Dedifferentiated amniotic fluid mesenchymal stem cell (primary cell): ENCODE measurements at regions not wholly inside any gene's neighbourhood (a gene's known extent, or its start where the extent isn't known, plus 50 kb on each side); places are given as distances from the start of the nearest gene placed in this dataset.

ENCODE experiments used
- DNase-seq: peaks from one replicate; pipeline ENCODE4 v3.0.0-alpha.2; 2016; ENCODE audit errors: extremely low spot score

DNA sequence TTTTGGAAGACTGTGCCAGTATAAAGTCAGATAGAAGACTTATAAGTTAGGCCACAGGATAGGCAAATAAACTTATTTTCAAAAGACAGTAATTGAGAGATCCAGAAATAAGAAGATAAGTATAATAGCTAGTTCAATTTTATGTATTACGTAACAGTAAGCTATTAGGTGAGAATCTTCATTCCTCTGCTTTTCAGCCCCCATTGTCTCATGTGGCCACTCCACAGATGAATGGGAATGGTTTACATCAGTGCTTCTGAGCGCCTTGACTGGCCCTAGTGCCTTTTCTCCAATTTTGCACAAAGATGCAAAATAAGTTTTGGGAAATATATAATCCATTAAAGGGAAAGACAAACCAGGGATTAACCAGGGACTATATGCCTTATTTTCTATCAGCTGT, 550.5 kb downstream of the MMUT start:
- no peak for DNase-seq

DNA sequence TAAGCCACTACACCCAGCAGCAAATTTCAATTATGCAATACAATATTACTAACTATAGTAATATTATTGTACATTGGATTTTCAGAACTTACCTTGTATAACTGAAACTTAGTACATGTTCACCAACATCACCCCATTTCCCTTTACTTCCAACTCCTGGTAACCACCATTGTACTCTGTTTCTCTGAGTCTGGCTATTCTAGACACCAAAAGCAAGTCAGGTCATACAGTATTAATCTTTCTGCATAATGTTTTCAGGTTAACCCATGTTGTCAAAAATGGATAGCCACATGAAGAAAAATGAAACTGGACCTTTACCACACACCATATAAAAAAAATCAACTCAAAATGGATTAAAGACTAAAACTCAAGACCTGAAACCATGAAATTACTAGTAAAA, 558.2 kb downstream of the MMUT start:
- DNase-seq: no peak

DNA sequence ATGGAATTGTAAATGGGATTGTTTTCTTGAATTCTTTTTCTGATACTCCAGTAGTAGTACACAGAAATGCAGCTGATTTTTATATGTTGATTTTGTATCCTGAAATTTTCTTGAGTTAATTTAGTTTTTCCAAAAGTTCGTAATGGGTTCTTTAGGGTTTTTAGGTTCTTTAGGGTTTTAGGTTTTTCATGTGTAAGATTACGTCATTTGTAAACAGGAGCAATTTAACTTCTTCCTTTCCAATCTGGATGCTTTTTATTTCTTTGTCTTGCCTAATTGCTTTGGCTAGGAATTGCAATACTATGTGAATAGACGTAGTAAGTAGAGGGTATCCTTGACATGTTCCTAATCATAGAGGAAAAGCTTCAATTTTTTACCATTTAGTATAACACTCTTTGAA, 568.6 kb downstream of the MMUT start:
- no peak for DNase-seq

DNA sequence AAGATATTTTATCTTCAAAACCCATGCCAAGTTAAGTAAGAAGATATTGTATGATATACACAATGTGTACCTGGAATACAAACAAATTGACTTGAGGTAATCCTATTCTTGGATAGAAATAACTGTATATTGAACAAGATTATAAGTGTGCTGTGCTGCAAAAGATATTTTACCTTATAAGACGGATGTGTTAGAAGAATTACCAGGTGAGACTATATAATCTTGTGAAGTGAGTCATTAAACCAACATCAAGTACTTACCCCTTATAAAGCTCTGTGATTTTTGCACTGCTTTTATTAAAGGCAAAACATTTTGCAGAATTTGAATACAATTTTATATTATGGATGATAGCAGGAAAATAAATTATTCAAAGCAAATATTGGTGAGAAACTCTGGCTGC, 570.0 kb downstream of the MMUT start:
- DNase-seq: no peak

DNA sequence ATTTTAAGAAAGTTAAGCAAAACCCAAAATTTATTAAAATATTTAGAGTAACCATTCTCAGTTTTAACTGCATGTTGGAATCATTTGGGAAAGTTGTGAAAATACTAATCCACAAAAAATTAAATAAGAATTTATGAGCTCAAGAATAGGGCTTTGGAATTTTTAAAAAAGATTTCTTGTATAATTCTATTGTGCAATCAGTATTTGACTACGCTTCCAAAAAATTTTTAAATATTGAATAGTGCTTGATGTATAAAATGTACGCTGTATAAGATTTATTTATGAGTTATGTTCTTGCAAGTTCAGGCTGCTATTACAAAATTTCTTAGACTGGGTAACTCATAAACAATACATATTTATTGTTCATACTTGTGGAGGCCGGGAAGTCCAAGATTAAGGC, 571.7 kb downstream of the MMUT start:
- DNase-seq: no peak

DNA sequence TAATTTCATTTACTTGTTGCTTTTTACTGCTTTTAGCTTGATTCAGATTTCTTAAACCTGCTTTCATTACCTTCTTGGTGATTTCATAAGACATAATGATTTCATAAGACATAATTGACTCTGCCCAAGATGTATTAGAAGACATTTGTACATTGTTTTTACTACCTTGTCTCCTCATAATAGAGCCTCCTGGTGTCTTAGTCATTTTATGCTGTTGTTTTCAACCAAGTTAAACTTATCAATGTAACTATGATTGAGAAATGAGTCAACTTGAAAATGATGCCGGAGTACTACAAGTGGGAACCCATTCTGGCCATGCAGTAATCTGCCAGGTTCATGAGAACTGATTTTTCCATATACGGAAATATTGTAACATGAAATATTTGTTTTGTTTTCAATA, 573.6 kb downstream of the MMUT start:
- DNase-seq: no peak

DNA sequence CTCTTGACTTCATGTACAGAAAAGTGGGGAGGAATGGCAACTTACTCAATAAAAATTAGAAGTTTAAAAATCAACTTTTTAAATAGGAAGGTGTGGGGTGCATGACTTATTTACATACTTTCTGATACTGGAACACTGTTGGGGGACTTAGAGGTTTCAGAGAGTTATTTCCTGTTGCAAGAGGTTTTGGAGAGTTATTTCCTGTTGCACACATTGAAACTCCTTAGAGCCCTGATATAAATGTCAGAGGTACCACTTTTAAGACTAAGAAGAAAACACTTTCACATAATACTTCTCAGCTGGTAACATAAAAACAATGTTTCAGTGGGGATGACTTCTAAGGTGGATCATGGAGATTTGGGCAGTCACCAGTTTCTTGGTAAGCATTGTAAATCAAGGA, 579.9 kb downstream of the MMUT start:
- DNase-seq: no peak

DNA sequence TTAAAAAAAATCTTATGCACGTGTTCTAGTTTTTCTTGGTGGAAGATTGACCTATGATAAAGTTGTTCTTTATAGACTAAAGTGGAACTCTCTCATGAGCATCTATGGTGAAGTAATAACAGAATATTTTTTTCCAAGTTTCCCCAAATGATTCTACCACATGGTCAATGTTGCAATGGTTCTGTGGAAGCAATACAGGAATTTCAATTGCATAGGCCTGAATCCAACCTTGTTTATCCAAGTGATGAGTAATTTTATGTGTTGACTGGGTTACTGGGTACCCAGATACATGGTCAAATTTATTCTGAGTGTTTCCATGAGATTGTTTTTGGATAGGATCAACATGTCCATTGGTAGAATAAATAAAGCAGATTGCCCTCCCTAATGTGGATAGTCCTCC, 581.5 kb downstream of the MMUT start:
- DNase-seq: no peak

DNA sequence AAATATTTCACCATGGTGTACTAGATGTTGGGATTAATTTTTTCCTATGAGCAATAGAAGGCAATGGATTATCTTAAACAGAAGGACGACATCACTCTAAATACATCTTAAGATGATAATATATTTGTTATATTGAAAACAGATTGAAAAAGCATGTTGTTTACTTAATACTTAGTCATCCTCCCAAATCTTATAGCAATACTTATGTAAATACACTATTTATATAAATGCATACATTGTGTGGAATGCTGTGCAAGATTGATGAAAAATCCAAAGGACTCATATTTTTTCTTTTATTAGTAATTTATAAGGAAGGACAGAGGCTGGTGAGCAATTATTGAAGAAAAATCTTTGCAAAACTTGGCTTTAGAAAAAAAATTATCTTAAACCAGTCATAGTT, 593.5 kb downstream of the MMUT start:
- no peak for DNase-seq

DNA sequence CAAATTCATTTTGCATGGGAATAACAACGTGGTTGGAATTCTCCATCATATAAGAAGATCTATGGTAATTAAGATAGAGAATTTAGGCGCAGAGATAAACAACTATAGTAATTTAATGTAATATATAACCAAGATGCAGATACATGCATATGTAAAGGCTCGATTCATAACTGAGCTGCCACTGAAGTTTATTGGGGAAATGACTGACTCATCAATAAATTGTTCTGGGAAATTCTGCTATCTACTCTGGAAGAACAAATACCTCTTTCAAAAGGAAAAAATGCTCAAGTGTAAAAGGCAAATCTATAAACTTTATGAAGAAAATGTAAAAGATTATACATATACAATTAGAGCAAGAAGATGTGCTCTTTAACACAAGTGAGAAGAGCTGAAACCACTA, 596.4 kb downstream of the MMUT start:
- DNase-seq: no peak

DNA sequence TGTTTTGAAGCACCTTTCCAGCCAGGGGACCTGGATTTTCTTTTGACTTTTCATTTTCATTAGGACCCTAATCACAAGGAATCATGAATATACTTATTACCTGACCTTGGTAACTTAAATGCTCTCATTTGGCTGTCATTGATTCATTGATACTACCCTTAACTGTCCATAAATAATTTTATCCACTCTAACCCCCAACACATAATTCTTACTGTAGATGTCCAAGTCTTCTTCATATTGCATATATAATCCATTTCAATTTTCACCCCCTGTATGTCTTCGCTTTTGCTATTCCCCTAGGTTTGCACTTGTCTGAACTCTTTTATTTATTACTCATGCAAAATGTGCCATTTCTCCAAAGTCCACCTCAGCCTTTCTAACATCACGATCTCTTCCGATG, 602.9 kb downstream of the MMUT start:
- DNase-seq: no peak

DNA sequence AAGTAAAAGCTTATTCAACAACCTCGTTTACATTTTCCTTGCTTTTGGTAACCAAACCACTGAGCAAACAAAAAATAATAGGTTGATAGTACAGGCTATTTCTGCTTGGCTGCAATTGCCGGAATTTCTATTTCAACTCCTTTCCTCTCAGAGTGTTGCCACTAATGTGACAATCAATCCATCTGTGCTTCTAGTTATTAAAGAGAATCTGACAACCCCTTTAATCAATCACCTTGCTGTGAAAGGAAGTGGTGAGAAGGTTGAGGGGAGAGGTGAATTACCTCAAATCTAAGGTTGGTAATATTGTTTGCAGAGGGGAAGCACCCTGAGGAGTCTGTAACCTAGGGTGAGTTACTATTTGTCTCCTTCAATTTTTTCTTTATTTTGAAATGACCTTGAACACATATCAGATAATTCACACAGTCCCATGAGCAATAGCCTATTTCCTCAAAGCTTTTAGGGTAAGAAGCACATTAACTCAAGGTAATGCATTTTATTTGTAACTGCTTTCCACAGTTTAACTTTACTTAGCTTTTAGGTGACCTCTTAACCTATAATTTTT, 603.4 kb downstream of the MMUT start:
- no peak for DNase-seq

DNA sequence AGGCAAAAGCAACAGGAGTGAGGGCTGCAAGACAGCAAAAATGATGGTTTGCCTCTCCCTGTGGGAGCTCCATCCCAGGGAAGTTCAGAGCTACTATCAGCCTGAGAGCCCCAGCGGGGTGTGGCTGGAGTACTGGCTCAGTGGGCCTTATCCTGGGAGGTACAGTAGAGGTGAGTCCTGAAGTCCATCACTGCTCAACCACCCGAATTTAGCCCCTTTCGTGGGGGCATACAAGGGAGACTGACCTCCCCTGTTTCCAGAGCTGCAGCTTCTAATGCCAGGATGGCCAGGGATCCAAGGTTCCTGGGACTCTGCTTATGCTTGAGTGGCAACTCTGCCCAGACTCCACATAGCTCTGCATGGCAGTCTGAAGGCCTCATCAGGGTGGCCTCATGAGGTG, 617.8 kb downstream of the MMUT start:
- no peak for DNase-seq

DNA sequence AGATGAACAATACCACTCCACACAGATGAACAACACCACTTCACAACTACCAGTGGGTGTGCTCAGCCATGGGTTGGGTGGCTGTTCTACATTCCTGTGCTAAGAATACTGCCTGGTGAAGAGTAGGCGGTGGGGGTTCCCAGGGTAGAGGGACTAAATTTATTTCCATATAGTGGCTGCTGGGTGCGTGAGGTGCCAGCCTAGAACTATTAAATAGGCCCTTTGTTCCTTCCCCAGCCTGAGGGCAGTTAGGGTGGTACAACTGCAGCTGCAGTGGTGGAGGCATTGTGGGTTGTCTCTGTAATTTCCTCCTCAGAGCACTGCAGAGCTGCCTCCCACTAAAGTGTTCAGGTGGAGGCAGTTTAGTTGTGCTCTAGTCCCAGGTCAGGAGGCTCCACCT, 618.4 kb downstream of the MMUT start:
- no peak for DNase-seq

DNA sequence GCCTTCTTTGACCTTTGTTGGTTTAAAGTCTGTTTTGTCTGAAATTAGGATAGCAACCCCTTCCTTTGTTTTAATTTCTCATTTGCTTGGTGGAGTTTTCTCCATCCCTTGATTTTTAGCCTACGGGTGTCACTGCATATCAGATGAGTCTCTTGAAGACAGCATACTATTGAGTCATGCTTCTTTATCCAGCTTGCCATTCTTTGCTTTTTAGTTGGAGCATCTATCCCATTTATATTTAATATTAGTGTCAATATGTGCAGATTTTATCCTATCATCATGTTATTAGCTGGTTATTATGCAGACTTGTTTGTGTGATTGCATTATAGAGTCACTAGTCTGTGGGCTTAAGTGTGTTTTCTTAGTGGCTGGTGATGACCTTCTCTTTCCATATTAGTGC, 622.2 kb downstream of the MMUT start:
- no peak for DNase-seq

DNA sequence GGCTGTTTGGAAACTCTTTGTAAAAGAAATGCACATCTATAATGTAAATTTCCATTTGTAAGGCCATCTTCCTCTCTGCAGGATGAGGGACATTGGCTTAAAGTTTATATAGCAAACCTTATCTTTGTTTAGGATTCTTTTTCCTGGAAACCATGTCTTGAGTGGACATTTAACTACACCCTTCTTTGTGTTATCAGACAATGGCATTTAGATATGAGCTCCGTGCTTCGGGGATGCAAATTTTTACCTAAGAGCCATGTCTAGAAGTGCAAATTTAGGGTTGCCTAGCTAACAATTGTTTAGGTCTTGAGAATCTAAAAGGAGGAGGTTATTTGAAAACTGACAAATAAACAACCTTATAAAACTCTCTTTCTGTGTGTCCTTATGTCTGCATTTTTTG, 623.8 kb downstream of the MMUT start:
- DNase-seq: no peak

DNA sequence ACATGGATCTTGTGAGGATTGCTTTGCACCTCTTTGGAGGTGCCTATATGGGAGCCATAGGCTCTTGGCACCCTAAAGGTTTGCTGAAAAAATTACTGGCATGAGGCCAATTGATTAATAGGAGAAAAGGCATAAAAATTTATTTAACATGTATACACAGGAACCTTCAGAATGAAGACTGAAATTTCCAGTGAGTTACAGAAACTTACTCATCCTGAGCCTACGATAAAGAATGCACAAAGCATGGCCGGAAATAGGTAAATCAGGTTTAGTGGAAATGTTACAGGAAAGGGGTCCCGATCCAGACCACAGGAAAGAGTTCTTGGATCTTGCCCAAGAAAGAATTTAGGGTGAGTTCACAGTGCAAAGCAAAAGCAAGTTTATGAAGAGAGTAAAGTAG, 625.3 kb downstream of the MMUT start:
- DNase-seq: no peak

DNA sequence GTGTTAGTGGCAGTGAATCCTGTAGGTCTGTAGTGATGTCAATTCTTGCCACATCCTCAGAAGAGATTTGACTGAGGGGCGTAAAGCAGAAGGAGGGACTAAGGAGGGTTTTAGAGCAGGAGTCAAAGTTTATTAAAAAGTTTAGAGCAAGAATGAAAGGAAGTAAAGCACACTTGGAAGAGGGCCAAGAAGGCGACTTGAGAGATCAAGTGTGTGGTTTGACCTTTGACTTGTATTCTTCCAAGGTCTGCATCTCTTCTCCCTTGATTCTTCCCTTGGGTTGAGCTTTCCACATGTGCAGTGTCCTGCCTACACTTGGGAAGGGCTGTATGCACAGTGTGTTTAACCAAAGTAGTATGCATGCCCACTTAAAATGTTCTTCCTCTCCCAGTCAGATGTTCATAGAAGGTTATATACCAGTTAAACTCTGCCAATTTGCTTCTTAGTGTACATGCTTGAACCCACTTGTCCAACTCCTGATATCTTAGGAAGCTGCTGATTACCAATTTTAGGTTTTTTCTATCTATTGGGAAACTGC, 627.6 kb downstream of the MMUT start:
- DNase-seq: no peak

DNA sequence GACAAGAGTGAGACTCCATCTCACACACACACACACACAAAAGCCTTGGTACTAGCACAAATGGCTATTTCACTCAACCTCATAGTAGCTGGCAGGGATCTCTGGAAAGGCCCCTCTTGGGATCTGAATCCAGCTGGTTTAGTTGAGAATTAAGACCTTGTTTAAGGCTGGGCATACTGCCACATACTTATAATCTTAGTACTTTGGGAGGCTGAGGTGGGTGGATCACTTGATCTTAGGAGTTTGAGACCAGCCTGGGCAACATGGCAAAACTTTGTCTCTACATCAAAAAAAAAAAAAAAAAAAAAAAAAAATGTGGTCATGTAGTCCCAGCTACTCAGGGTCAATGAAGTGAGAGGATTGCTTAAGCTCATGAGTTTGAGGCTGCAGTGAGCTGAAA, 628.3 kb downstream of the MMUT start:
- DNase-seq: no peak

DNA sequence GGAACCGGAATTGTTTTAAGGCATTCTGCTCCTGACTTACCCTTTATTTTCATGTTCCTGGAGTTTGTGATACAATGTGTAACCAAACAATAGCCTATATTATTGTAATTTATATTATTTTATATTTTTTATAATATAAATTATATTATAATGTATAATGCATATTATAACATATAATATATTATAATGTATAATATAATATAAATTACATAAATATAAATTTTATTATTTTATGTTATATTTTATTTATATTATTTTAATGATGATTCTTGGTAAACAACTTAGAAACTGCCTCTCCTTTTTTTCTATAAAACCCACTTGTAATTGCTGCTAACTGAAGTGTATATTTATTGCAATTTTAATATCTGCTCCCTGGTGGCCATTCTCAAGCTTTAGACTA, 629.1 kb downstream of the MMUT start:
- no peak for DNase-seq

DNA sequence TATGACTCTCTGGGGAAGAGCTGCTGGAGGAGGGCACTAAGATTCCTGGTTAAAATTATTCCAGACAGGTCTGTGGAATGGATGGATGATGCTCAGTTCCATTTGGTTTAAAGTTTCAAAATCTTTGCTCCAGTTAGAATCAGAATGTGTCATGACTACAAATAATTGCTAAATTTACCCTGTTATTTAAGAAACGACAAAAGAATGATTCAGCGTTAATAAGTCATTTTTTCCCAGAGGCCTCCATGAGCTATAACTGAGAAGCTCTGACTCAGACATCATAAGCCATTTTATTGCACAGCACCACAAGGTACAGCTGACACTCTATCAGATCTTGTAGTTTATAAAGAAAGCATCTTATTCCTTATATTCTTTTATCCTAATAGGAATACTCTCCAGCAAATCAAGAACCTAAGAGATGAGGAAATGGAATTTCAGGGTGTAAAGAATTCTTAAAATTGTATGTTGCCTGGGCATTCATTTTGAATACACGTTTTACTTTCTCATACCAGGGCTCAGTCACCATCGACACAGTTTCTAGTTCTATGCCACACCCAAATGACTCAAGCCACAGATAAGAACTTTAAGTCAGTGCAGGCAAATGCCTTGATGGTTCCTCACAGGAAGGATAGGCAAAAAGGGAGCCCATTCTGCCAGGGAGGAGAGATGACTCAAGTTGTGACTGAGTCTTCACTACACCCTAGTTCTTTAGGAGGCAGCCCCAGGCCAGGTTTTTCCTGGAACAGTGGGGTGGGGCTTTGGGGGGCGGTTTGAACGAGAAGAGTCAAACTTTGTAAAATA, 636.0 kb downstream of the MMUT start:
- DNase-seq: peak; percentile 92

DNA sequence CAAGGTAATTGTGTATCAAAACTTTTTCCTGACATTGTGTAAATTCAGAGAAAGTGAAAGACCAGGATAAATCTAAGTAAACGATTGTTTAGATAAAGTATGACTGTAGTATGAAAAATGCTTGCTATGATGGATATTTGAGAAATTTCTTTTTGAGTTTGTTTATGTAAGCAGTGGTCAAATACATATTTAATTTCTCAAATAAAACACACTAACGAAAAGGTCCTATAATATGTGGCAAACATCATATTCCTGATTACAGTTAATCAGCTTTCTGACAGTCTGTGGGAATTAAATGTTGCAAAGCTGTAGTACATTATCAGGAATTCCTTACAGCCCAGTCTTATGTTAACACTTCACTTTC, 636.9 kb downstream of the MMUT start:
- DNase-seq: peak; percentile 40

DNA sequence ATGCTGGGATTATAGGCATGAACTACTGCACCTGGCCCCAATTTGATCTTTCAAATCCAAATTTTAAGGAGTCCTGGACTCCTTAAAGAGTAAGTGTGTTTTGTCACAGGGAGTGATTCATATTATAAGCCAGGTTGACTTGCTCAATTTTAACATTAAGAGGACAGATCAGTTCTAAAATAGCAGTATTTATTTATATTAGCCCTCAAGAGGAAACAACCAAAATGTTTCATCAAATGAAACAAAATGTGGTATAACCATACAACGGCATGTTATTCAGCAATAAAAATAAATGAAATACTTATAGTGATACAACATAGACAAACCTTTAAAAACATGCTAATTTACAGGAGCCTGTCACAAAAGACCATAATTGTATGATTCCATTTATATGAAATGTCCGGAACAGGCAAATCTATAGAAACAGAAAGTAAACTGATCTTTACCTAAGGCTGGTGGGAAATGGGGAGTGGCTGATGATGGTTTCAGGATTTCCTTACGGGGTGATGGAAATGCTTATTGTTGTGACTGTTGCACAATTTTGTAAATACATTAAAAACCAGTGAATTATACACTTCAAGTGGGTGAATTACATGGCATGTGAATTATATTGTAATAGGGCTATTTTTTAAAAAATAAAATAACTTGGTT, 637.4 kb downstream of the MMUT start:
- no peak for DNase-seq
